ENCODE measurements at regions not wholly inside any gene's neighbourhood (a gene's known extent, or its start where the extent isn't known, plus 50 kb on each side); places are given as distances from the start of the nearest gene placed in this dataset.

- TF ChIP-seq CHD7 (IDR thresholded peaks at IDR 0.05; ENCODE audit: low read depth, low read length) (no peak), ZBTB9 (CRISPR knock-in tag; IDR thresholded peaks at IDR 0.05) (no peak), THRAP3 (IDR thresholded peaks at IDR 0.05; ENCODE audit: borderline replicate concordance) (no peak), POLR2A (conservative IDR thresholded peaks at IDR 0.05) (no peak)
Observed at GRCh38 chr3:160124224-160124623, 101.0 kb upstream of the C3orf80 start (continued).

Measured in K562 (cell line).